HG03558 (cell line): ENCODE measurements at regions not wholly inside any gene's neighbourhood (a gene's known extent, or its start where the extent isn't known, plus 50 kb on each side); places are given as distances from the start of the nearest gene placed in this dataset.

Experiments used
- ATAC-seq: cut with Tn5 transposase; IDR thresholded peaks from one replicate; pipeline ENCODE4 v1.9.1; 2021; ENCODE audit warnings: moderate number of reproducible peaks; ENCODE audit not compliant: unreplicated experiment; ENCODE audit errors: extremely low read depth

DNA sequence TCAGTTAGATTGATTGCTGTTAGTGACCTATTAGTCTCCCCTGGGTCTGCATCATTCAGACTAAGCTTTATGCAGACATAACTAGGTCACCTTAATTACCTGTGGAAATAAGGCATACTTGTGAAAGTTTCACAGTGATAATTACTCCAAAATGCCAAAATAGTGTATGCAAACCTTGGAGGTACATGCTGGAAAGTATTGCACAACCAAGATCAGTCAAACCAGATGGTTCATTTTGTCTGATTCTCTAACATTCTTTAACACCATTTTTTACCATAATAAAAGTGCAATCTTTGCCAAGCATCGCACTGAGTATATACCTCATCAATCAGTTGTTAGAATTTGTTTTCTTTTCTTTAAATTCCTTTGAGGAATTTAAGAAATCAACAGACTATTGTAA lies 186.3 kb upstream of the TMEFF2 start:
- no peak for ATAC-seq

DNA sequence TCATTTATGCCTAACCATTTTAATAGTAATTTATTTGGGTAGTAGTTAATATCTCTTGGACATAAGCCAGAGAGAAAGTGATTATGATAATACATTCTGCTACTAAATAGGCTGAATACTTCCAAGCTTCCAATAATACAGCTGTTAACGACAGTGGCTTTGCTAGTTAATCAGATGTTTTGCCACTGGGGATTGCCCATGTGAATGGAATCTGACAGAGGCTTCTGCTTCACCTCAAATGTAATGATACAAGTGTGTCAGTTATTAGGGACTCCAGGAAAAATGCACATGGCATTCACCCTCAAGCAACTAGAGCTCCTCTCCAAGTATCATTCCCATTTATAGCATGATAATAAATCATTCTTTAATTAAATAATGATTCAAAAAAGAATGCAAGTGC lies 185.0 kb upstream of the TMEFF2 start:
- ATAC-seq, result no peak

DNA sequence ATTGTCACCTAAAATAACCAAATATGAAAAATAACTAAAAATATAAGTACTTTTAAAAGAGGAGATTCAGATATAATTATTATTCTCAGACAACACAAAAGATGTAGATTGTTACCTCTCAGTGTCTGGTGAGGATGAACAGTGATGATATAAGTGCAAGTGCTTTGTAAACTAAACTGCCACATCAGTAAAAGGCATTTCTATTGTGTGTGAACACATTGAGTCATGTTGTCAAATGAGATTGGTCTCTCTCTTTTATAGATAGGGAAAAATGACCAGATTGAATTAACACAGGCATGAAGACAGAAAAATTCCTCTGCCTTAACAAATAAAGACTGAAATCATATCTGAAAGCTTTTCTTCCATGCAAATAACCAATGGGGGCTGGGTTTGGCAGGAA lies 182.4 kb upstream of the TMEFF2 start:
- no peak for ATAC-seq

DNA sequence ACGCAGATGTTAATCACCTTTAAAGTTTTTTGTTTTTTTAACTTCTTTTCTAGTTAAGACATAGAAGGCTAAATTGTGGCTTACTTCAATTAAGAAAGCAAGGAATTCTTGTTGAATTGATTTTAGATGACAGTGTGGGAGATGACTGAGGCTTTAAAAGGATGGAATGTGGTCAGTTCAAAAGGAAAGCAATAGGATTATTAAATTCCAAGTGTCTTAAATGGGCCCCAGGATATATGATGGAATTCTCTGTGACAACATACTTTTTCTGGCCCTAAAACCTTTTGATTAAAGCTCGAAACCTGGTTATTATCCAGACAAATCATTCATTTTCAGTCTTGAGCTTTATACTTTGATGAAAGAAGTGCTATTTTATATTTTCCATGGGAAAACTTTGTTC lies 179.0 kb upstream of the TMEFF2 start:
- no peak for ATAC-seq

DNA sequence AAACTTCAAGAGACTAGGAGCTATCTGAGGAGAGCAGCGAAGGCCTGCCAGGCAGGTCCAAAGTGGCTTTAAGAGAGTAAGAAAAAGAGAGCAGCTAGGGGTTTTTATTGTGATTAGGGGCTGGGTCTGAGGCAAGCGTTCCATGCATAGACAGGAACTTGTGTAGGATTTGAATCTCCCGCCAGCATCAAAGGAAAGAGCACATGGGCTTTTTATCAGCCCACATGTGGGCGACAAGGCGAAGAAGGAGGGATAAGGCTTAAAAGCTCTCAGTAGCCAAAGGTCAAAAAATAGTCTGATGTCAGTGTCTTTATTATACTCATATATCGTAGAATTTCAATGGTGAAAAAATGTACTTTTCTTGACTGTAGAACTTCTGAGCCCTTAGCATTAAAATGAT lies 178.5 kb upstream of the TMEFF2 start:
- ATAC-seq, result no peak

DNA sequence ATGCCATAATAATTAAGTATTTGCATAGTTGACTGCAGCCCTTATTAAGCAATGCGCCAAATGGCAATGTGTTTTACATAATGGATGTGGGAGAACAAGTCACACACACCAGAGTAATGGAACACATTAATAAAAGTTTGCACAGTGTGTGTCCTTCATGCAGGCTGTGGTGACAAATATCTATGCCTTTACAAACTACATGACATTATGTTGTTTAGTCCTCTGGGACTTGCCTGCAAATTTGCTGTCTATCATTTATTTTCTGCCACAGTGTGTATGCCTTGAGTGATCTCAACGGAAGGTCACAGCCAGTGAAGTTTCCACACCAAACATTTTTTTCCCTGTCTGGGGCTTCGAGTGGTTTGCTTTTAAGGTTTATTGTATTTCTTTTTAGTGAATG lies 175.2 kb upstream of the TMEFF2 start:
- ATAC-seq, result no peak

DNA sequence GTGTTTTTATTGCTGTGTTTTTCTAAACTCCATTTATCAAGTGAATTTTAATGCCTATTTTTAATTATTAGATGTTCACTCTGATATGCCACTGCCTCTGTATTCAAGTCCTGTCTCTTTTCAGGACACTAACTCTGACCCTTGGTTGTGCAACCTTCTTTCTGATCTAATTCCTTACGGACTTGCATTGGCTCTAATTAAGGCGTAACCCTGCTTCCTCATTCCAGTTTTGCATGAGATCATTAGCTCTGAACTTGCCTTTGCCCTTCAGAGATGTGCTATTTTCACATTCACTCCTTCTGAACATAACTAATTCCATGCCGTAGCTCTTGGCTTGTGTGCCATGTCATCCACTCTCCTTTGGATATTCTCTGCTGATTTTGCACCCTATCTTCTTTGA lies 162.5 kb upstream of the TMEFF2 start:
- ATAC-seq, result no peak

DNA sequence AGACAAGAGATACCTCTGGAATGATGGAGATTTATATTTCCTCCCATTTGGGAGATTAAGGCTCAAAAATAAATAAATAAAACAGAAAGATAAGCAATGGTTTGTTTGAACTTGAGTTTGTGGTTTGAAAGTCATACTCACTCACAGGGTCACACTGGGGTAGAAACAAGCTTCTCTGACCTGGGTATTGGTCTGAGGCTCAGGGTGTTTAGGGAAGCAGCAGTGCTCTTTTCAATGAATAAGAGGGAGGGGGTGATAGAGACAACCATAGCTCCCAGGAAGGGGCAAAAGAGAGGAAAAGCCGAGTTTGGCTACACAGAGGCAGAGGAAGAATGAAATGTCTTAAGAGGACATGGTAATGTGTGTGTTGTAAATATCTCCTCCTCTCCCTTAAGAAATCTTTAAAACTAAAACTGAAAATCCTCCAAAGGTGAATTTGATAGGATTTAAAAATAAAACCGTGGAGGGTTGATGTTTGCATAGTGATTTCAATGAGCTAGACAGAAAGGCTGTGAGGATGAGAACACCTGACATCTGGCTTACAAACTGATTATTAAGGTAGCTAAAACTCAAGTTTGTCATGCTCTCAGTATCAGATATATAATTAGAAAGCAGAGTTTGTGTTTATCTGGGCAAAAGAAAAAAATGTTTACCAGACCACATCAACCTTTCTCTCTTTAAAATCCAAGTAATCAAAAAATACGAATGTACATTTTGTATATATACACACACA lies 159.9 kb upstream of the TMEFF2 start:
- no peak for ATAC-seq

DNA sequence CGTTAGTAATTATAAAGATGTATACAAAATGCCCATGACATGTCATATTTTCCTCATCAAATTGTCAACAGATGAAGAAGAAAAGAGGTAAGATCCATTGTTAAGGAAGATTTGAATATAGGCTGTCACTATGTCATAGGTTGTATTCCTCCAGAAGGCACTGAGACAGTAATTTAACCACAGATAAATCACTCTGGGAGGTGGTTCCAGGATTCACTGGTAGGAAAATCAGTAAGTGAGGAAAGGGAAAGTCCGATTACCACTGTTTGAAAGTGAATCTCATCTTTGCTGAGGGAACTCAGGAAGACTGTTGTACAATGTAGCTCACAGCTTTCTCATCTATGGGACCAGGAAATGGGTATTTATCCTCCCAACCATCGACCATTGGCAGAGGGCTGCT lies 152.8 kb upstream of the TMEFF2 start:
- no peak for ATAC-seq

DNA sequence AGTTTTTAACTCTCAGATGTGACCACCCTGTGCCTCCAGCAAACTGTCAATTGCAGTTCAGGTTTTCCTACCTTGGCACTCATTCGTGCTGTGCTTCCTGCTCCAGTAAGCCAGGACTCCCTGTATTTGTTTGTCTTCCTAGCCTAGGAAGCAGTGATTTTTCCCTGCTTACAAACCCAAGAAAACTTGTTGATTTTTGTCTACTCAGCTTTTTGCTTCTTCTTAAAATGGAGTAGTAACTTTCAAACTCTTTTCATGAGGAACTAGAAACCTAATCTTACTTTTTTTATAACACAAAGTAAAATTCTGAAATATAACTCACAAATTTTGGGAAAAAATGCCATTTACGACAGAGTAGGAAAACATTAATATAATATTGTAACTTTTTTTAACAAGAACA lies 150.6 kb upstream of the TMEFF2 start:
- no peak for ATAC-seq

DNA sequence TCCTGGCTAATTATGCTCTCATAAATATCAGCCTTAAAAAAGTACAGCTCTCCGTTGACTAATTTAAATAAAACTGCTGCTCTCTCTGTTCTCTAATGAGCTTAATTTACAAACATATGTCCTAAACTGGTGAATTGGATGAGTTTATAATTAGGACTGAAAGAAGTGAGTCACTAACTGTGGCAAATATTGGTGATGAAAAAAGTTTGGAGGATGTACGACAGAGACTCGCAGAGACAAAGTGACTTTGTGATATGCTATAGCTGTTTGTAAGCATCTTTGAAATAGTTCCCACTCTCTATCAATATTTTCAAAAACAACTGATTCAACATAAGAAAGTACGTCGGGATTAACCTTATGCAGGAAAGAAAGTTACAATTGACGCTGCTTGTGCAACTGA lies 138.9 kb upstream of the TMEFF2 start:
- no peak for ATAC-seq

DNA sequence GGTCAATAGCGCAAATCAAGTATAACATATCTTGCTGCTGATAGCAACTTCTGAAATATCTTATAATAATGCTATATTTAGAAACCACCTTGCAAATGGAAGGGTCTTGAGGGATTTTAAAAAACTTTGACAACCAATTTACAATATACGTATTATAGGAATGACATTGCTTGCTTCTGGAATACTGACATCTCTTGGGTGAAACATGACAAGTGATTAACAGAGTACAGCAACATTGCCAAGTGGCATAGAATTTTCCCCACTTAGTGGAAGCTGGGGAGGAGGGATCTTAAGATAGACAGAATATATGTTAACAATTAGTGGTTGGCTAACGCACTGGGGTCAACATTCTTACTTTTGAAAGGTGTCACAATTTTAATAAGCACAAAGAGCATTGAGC lies 133.6 kb upstream of the TMEFF2 start:
- ATAC-seq, result no peak

DNA sequence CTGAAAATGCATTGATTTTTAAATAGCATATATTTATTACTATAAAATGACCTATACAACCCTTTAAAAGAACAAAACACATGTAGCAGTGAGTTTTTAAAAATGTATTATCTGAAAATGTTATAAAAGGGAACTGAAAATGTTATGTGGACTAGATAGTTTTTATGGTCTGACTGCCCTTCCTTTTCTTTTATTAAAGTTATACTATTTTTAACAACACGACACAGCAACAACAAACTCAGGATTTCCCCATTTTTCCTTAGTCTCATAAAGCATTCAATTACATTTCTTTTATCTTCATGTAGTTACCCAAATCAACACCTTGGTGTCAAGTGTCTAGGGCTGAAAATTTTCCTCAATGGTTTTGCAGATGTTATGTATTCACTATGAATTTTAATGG lies 132.8 kb upstream of the TMEFF2 start:
- no peak for ATAC-seq

DNA sequence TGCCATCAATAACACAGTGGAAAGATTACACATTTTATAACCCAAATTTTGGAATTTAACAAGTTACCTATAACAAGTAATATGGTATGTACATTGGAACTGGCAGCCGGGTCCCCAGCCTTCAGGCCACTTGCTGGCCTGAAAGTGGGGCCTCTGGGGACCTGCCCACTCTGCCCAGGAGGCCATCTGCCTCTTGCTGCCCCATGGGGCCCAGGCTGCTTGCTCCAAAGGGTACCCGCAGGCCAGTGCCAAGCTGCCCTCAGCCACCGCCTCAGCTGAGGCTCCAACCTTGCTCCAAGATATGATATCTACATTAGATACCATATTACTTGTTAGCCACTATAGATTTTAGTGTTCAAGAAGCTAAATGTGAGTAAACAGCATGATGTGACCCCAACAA lies 120.8 kb upstream of the TMEFF2 start:
- ATAC-seq, result no peak

DNA sequence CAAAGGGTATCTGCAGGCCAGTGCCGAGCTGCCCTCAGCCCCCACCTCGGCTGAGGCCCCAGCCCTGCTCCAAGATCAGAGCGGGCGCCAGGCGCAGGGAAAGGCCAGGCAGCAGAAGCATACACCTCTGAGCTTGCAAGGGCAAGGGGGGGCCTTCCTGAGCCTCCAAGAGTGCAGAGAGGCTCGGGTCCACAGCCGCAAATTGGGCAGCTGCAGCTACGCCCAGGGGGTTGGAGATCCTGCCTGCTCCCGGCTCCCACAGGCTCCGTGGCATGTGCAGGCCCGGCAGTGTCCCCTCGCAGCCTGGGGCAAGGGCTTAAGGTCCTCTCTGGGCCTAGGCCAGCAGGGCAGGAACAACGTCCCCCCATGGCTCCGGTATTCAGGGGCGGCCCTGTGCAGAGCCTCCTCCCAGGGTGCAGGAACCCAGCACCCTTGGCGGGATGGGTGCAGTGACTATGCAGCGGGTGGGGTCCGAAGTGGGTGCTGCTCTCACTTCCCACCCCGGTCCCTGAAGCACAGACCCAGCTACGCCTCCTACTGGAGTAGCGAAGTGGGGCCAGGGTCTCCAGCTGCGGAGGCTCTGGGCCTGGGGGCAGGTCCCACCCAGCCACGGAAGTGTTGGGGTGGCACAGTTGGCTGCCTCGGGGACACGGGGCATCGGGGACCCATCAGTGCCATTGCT lies 120.2 kb upstream of the TMEFF2 start:
- ATAC-seq, result no peak

DNA sequence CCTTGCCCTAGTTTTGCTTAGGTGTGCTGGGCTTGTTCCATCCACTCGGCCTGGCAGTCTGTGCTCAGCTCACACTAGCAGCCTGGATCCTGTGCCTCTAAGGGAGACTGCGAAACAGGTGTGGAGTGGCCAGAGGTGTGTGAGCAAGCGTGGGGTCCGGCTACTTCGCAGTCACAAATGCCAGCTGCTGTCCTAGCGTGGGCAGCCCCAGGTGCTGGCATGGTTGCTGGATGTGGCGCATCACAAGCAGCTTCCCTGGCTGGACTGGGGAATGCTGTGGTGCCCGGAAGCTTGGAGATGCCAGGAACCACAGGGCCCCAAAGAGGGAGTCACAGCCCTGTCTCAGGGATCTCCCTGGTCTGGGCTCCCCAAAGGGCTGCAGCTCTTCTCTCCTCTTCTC lies 119.0 kb upstream of the TMEFF2 start:
- ATAC-seq, result no peak

DNA sequence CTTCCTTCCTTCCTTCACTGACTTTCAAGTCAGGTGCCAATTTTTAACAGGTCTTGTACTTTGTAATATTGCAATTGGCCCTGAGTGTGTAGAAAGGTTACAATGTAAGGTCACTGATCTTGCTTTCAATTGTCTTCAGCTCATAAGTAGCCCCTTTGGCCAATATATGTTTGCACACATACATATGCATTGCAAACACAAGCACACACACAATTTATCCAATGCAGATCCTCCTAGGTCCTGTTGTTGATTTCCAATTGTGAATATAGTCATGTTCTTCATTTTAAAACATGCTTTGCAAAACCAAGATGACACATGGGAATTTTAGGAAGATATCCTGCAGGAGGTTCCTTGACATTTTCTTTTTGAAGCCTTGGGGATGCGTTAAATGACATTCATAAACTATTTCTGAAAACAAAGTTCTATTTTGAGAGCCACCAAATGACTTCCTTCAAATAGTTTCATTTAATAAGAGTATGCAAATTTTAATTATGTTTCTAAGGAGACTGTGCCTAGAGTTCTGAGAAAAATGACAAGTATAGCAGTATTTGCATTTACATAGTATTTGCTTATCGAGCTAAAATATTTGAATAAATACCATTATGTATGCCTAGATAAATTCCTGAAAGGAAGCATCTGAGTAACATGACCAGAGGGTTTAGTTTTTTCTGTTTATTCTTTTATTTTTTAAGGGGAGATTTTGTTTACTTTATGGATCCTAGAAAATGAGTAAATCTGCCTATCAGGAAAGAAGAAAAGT lies 117.1 kb upstream of the TMEFF2 start:
- ATAC-seq, result no peak

DNA sequence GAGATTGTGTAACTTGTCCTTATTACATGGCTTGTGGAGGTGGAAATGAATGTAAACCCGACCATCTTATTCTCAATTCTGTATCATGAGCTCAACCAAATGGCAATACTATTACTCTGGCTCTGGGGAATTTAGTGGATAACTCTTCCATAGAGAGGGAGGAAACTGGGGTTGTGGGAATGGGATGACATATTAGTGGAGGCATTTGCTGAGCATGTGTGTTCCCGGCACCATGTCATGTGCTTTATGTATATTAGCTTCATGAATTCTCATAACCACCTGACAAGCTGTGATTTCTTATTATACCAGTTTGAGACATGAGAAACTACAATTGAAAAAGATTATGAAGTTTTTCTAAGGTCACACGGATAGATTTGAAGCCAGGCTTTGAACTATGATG lies 112.8 kb upstream of the TMEFF2 start:
- no peak for ATAC-seq

DNA sequence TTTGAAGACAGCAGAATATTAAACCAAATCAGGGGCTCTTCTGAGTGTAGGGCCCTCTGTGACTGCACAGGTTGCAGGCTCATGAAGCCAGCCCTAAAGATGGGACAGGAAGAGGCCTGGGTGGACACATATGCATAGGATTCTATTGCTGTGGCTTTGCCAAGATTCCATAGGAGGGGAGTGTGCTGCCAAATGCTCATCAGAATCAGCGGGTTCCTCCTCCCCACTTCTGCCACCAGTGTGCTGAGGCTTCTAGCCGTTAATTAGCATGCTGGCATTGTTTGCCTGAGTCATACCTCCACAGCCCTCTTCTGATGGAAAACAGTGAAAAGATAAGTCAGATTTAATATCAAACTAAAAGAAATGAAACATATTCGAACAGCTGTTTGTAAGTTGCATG lies 103.9 kb upstream of the TMEFF2 start:
- no peak for ATAC-seq

DNA sequence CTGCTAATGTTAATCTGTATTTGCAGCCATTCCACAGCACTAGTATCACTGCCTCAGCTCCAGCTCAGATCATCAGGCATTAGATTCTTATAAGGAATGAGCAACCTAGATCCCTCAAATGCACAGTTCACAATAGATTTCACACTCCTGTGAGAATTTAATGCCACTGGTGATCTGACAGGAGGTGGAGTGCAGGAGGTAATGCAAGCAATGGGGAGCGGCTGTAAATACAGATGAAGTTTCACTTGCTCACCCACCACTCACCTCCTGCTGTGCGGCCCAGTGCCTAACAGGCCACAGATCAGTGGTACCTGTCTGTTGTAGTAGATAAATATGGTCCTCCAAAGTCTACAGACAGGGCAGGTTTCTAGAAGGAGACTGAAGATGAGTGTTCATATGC lies 97.7 kb upstream of the TMEFF2 start:
- no peak for ATAC-seq

DNA sequence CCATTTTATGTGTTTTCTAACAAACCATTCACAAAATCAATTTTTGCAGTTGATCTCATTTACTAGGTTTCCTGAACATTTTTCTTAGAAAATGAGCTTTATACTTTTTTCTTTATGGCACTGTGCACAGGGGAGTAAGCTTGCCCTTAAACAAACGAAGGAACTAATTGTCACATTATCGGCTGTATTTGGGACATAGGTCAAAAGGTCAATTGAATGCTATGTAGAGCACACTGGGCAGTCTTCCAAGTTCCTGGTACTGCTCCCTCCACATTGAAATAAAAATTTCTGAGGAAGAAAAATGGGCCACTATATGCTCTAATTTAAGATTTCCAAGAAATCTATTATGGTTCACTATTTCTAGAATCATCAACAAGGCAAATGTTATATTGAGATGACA lies 93.6 kb upstream of the TMEFF2 start:
- ATAC-seq, result no peak
